ENCODE measurements at regions not wholly inside any gene's neighbourhood (a gene's known extent, or its start where the extent isn't known, plus 50 kb on each side); places are given as distances from the start of the nearest gene placed in this dataset.

DNA sequence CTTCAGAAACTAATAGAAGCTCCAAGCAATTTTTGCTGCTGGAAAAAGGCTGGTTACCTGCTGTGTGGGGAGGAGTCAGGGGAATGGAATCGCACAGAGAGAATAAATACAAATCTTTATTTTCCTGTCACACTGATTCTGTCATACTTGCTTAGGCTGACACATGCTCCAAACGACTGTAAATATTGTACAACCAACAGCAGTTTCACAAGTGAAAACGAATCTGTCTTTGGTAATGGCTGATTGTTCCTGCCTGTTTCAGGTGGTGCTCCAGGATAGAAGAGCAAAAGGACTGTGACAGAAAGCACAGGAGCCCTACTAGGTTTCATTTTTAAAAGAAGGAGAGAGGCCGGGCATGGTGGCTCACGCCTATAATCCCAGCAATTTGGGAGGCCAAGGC lies 125.5 kb upstream of the DCLK2 start (continued):
- TF ChIP-seq CREB5 (CRISPR knock-in tag; IDR thresholded peaks at IDR 0.05; ENCODE audit: low read depth) (no peak), SNAI2 (CRISPR knock-in tag; IDR thresholded peaks at IDR 0.05) (no peak), CSDC2 (CRISPR knock-in tag; IDR thresholded peaks at IDR 0.05) (no peak)
- TF ChIP-seq, protein P1, sequence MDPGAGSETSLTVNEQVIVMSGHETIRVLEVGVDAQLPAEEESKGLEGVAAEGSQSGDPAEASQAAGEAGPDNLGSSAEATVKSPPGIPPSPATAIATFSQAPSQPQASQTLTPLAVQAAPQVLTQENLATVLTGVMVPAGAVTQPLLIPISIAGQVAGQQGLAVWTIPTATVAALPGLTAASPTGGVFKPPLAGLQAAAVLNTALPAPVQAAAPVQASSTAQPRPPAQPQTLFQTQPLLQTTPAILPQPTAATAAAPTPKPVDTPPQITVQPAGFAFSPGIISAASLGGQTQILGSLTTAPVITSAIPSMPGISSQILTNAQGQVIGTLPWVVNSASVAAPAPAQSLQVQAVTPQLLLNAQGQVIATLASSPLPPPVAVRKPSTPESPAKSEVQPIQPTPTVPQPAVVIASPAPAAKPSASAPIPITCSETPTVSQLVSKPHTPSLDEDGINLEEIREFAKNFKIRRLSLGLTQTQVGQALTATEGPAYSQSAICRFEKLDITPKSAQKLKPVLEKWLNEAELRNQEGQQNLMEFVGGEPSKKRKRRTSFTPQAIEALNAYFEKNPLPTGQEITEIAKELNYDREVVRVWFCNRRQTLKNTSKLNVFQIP (CRISPR knock-in tag; IDR thresholded peaks at IDR 0.05; ENCODE audit: borderline replicate concordance, low read depth) = no peak

DNA sequence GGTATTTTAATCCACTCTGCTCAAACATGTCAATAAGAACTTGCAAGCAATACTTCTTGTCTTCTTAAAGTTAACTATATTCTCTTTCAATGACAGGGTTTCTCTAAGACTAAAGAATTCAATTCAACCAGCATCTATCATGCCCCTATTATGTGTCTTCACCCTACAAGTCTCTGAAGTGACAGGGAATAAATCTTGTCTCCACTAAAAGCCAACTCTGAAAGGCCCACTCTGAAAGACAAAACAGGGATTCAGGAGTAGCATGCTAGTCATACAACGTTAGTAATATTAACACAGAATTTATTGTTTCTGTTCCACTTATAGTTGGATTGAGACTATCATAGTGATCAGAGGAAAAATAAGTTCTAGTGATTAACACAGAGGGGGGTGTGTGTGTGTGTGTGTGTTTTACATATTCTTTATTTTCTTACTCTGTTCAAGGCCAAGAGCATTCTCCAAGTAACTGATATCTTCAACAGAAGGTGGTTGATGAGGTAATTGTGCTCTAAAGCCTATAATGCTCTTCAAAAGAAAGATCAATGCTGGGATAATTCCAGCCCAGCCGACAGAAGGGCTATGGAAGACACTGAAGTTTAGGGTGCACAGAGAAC lies 122.4 kb upstream of the DCLK2 start:
- TF ChIP-seq PPARA (CRISPR knock-in tag; IDR thresholded peaks at IDR 0.05; ENCODE audit: borderline replicate concordance) (no peak), ESRRG (CRISPR knock-in tag; IDR thresholded peaks at IDR 0.05) (no peak), ZNF70 (CRISPR knock-in tag; IDR thresholded peaks at IDR 0.05) (no peak), ZFP3 (CRISPR knock-in tag; IDR thresholded peaks at IDR 0.05) (no peak), TCF4 (CRISPR knock-in tag; IDR thresholded peaks at IDR 0.05; ENCODE audit: borderline replicate concordance) (no peak), BACH2 (CRISPR knock-in tag; IDR thresholded peaks at IDR 0.05; ENCODE audit: borderline replicate concordance) (no peak), ISL1 (CRISPR knock-in tag; IDR thresholded peaks at IDR 0.05) (no peak), SNAI2 (CRISPR knock-in tag; IDR thresholded peaks at IDR 0.05) (no peak), CREB5 (CRISPR knock-in tag; IDR thresholded peaks at IDR 0.05; ENCODE audit: low read depth) (no peak), ZNF565 (CRISPR knock-in tag; conservative IDR thresholded peaks at IDR 0.05; ENCODE audit: low read depth) (no peak), TOX (CRISPR knock-in tag; IDR thresholded peaks at IDR 0.05; ENCODE audit: borderline replicate concordance) (no peak)
- TF ChIP-seq, protein P2, sequence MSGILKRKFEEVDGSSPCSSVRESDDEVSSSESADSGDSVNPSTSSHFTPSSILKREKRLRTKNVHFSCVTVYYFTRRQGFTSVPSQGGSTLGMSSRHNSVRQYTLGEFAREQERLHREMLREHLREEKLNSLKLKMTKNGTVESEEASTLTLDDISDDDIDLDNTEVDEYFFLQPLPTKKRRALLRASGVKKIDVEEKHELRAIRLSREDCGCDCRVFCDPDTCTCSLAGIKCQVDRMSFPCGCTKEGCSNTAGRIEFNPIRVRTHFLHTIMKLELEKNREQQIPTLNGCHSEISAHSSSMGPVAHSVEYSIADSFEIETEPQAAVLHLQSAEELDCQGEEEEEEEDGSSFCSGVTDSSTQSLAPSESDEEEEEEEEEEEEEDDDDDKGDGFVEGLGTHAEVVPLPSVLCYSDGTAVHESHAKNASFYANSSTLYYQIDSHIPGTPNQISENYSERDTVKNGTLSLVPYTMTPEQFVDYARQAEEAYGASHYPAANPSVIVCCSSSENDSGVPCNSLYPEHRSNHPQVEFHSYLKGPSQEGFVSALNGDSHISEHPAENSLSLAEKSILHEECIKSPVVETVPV (CRISPR knock-in tag; IDR thresholded peaks at IDR 0.05) = no peak
- no peak for ATAC-seq

GRCh38 chr4:149956678-149957077 lies 121.6 kb upstream of the DCLK2 start:
- TF ChIP-seq CSDC2 (CRISPR knock-in tag; IDR thresholded peaks at IDR 0.05) (no peak), ISL1 (CRISPR knock-in tag; IDR thresholded peaks at IDR 0.05) (no peak), CREB5 (CRISPR knock-in tag; IDR thresholded peaks at IDR 0.05; ENCODE audit: low read depth) (no peak), ZC3H10 (CRISPR knock-in tag; IDR thresholded peaks at IDR 0.05) (no peak), TSHZ2 (CRISPR knock-in tag; IDR thresholded peaks at IDR 0.05) (no peak), GLIS3 (CRISPR knock-in tag; IDR thresholded peaks at IDR 0.05) (no peak), SNAI2 (CRISPR knock-in tag; IDR thresholded peaks at IDR 0.05) (no peak), TCF4 (CRISPR knock-in tag; IDR thresholded peaks at IDR 0.05; ENCODE audit: borderline replicate concordance) (no peak), BACH2 (CRISPR knock-in tag; IDR thresholded peaks at IDR 0.05; ENCODE audit: borderline replicate concordance) (no peak), ZNF8 (CRISPR knock-in tag; IDR thresholded peaks at IDR 0.05) (no peak)
- TF ChIP-seq, protein P1 (CRISPR knock-in tag; IDR thresholded peaks at IDR 0.05; ENCODE audit: borderline replicate concordance, low read depth) = no peak

More at GRCh38 chr4:149956678-149957077, 121.6 kb upstream of the DCLK2 start:
- no peak for ATAC-seq
